Heart left ventricle (tissue), 13 donors: ENCODE measurements at regions not wholly inside any gene's neighbourhood (a gene's known extent, or its start where the extent isn't known, plus 50 kb on each side); places are given as distances from the start of the nearest gene placed in this dataset.

Source experiments
- POLR2A ChIP-seq, 2 donors: fragments of 450-650 bp; IDR thresholded peaks; one replicate each; pipeline ENCODE4 v1.6.1; 2017; ENCODE audit warnings: antibody characterized with exemption in 2 of 2, mild to moderate bottlenecking in 2 of 2, moderate library complexity in 2 of 2
- TF ChIP-seq, protein P1 (sequence below), 12 donors: fragments of 200-600 bp; sonication (generic) in 4 of 12; IDR thresholded peaks; one replicate each; pipeline versions ENCODE4 v1.5.0 to v1.8.0; 2018 to 2022; ENCODE audit warnings: antibody characterized with exemption in 12 of 12, mild to moderate bottlenecking in 5 of 12
- donor health status: ischemic (EF 13 %, LVEDD 7.1; RV severe dilation, severe dysfunction).
- donor health status: DM: no; HTN: yes; CAD: no.
- donor health status: DM: no; HTN: no; CAD: no.
- donor health status: ischemic (EF 25% LVEDD 6.9; RV normal size, moderate dysfunction).
- donor health status: ischemic (EF 25% LVEDD 5.7; RV mildly dilated, moderate dysfunction).
- donor health status: ischemic (EF 35%, LVEDD 5.7; RV mildly dilated, moderate dysfunction).
- donor health status: nonischemic (EF 11% LVEDD 7.7; RV severe dilation, severe dysfunction).
- donor health status: DM: yes; HTN: yes; CAD: no.
- donor health status: PGD.
- donor health status: ischemic (EF 29% LVEDD 5.4; RV normal size, mild dysfunction).
- donor health status: nonischemic (EF 23%, LVEDD 6.1; RV moderate dilation, normal function).

- TF ChIP-seq, protein P1, sequence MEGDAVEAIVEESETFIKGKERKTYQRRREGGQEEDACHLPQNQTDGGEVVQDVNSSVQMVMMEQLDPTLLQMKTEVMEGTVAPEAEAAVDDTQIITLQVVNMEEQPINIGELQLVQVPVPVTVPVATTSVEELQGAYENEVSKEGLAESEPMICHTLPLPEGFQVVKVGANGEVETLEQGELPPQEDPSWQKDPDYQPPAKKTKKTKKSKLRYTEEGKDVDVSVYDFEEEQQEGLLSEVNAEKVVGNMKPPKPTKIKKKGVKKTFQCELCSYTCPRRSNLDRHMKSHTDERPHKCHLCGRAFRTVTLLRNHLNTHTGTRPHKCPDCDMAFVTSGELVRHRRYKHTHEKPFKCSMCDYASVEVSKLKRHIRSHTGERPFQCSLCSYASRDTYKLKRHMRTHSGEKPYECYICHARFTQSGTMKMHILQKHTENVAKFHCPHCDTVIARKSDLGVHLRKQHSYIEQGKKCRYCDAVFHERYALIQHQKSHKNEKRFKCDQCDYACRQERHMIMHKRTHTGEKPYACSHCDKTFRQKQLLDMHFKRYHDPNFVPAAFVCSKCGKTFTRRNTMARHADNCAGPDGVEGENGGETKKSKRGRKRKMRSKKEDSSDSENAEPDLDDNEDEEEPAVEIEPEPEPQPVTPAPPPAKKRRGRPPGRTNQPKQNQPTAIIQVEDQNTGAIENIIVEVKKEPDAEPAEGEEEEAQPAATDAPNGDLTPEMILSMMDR (IDR thresholded peaks at IDR 0.05): no peak
- TF ChIP-seq POLR2A (IDR thresholded peaks at IDR 0.05): no peak
Observed at GRCh38 chr3:14320219-14320618, 82.2 kb upstream of the SLC6A6 start.
